WERI-Rb-1 (cell line): ENCODE measurements at regions not wholly inside any gene's neighbourhood (a gene's known extent, or its start where the extent isn't known, plus 50 kb on each side); places are given as distances from the start of the nearest gene placed in this dataset.
"Not testable (repeated sequence)": the region's sequence is repeated elsewhere in the genome, so short reads cannot be mapped to it uniquely, and the experiment has no call there.

Experiments used
- DNase-seq: peaks from one replicate; pipeline ENCODE4 v3.0.0-alpha.2; 2020
- H3K27ac ChIP-seq: fragments of 250-450 bp; sonication (Bioruptor Pico); 2 replicates; pipeline ENCODE4 v1.5.1; 2020; ENCODE audit warnings: mild to moderate bottlenecking, moderate library complexity
- H3K27me3 ChIP-seq: fragments of 250-450 bp; sonication (Bioruptor Pico); 2 replicates; pipeline ENCODE4 v1.5.1; 2021; ENCODE audit warnings: mild to moderate bottlenecking, low read depth, moderate library complexity; ENCODE audit not compliant: insufficient read depth, severe bottlenecking
- H3K36me3 ChIP-seq: fragments of 250-450 bp; sonication (Bioruptor Pico); 2 replicates; pipeline ENCODE4 v1.5.1; 2020; ENCODE audit warnings: mild to moderate bottlenecking, moderate library complexity
- H3K4me3 ChIP-seq: 2 replicates; pipeline ENCODE4 v1.5.1; 2011; ENCODE audit warnings: low read depth, mild to moderate bottlenecking, control low read depth, low read length
- H3K9me3 ChIP-seq: fragments of 250-450 bp; sonication (Bioruptor Pico); 2 replicates; pipeline ENCODE4 v1.5.1; 2021; ENCODE audit warnings: mild to moderate bottlenecking, moderate library complexity; ENCODE audit not compliant: severe bottlenecking
- CTCF ChIP-seq: IDR thresholded peaks from 2 replicates; pipeline ENCODE4 v1.5.1; 2011; ENCODE audit warnings: low read depth, mild to moderate bottlenecking, control low read depth, inconsistent platforms, low read length

- Histone ChIP-seq H3K4me3 (no peak overlapping the region), H3K27ac (no peak overlapping the region), H3K9me3 (no peaks in the 10 kb centered on the region), H3K27me3 (no peaks in the 10 kb centered on the region), H3K36me3 (no peaks in the 10 kb centered on the region)
- TF ChIP-seq CTCF = no peak
- no peak for DNase-seq
Measured at GRCh38 chr1:95534985-95535384, 301.0 kb downstream of the RWDD3 start.

GRCh38 chr1:95535614-95536013, 301.6 kb downstream of the RWDD3 start:
- Histone ChIP-seq H3K36me3 (no peaks in the 10 kb centered on the region), H3K4me3 (no peak overlapping the region), H3K27ac (no peak overlapping the region), H3K9me3 (no peaks in the 10 kb centered on the region), H3K27me3 (no peaks in the 10 kb centered on the region)
- no peak for DNase-seq
- TF ChIP-seq CTCF = no peak

- Histone ChIP-seq H3K4me3 (no peak overlapping the region), H3K9me3 (no peaks in the 10 kb centered on the region), H3K36me3 (no peaks in the 10 kb centered on the region), H3K27ac (no peak overlapping the region), H3K27me3 (no peaks in the 10 kb centered on the region)
- DNase-seq = no peak
- TF ChIP-seq CTCF = no peak
Measured at GRCh38 chr1:95536501-95536900, 302.5 kb downstream of the RWDD3 start.

GRCh38 chr1:95537176-95537575, 303.2 kb downstream of the RWDD3 start:
- no peak for TF ChIP-seq CTCF
- DNase-seq = no peak
- Histone ChIP-seq H3K36me3 (no peaks in the 10 kb centered on the region), H3K27ac (no peak overlapping the region), H3K4me3 (no peak overlapping the region), H3K27me3 (no peaks in the 10 kb centered on the region), H3K9me3 (no peaks in the 10 kb centered on the region)

GRCh38 chr1:95538242-95538641, 304.2 kb downstream of the RWDD3 start:
- H3K36me3 ChIP-seq, H3K27me3 ChIP-seq, DNase-seq, H3K9me3 ChIP-seq, H3K4me3 ChIP-seq, H3K27ac ChIP-seq: not testable (repeated sequence)

- TF ChIP-seq CTCF = no peak
- no peaks in the 10 kb centered on the region for H3K27me3 ChIP-seq
Measured at GRCh38 chr1:95542936-95543335, 308.9 kb downstream of the RWDD3 start.

More at GRCh38 chr1:95542936-95543335, 308.9 kb downstream of the RWDD3 start:
- H3K9me3 ChIP-seq = no peaks in the 10 kb centered on the region
- no peak overlapping the region for H3K4me3 ChIP-seq
- H3K27ac ChIP-seq = no peak overlapping the region
- H3K36me3 ChIP-seq = no peaks in the 10 kb centered on the region
- DNase-seq = no peak
